Chondrocyte (in vitro differentiated cells): ENCODE measurements at regions not wholly inside any gene's neighbourhood (a gene's known extent, or its start where the extent isn't known, plus 50 kb on each side); places are given as distances from the start of the nearest gene placed in this dataset.
A peak's percentile ranks its signal among the peaks of the same experiment; 100 is the strongest.

Source experiments
- DNase-seq: peaks from one replicate; pipeline ENCODE4 v3.0.0; 2021; ENCODE audit warnings: mixed read lengths, low spot score
- H3K27ac Mint-ChIP-seq: one replicate; pipeline ENCODE4 v1.8.0; 2021; ENCODE audit warnings: mild to moderate bottlenecking, moderate library complexity, mixed read lengths; ENCODE audit not compliant: unreplicated experiment
- H3K27me3 Mint-ChIP-seq: 2 replicates; pipeline ENCODE4 v1.8.0; 2021; ENCODE audit warnings: low read depth, mixed read lengths
- H3K36me3 Mint-ChIP-seq: 2 replicates; pipeline ENCODE4 v1.8.0; 2021; ENCODE audit warnings: low read depth, mixed read lengths
- H3K4me1 Mint-ChIP-seq: 2 replicates; pipeline ENCODE4 v1.8.0; 2021; ENCODE audit warnings: low read depth, mild to moderate bottlenecking, mixed read lengths
- H3K4me3 Mint-ChIP-seq: one replicate; pipeline ENCODE4 v1.8.0; 2021; ENCODE audit warnings: mild to moderate bottlenecking, moderate library complexity, mixed read lengths; ENCODE audit not compliant: unreplicated experiment
- H3K9me3 Mint-ChIP-seq: 2 replicates; pipeline ENCODE4 v1.8.0; 2021; ENCODE audit warnings: low read depth, mixed read lengths
- TF ChIP-seq, protein P1 (sequence below): fragments of 200-600 bp; sonication (generic); IDR thresholded peaks from 2 replicates; pipeline ENCODE4 v1.5.0; 2021; ENCODE audit warnings: antibody characterized with exemption, mild to moderate bottlenecking, moderate library complexity

DNA sequence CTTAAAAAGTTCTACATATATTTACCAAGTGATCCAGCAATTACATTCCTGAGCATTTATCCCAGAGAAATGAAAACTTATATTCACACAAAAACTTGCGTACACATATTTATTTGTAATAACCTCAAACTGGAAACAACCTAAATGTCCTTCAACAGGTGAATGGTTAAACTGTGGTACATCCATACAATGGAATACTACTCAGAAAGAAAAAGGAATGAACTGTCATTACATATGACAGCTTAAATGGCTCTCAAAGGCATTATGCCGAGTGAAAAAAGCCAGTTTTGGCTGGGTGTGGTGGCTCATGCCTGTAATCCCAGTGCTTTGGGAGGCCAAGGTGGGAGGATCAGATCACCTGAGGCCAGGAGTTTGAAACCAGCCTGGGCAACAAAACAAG is 79.1 kb upstream of the DYNC1I2 start:
- no peak overlapping the region for H3K27ac Mint-ChIP-seq
- H3K4me1 Mint-ChIP-seq: no peaks in the 10 kb centered on the region
- peaks cover 3% of the 10 kb centered on the region for H3K9me3 Mint-ChIP-seq
- no peak for DNase-seq
- no peaks in the 10 kb centered on the region for H3K36me3 Mint-ChIP-seq
- H3K27me3 Mint-ChIP-seq: no peaks in the 10 kb centered on the region
- H3K4me3 Mint-ChIP-seq: no peak overlapping the region
- TF ChIP-seq, protein P1, sequence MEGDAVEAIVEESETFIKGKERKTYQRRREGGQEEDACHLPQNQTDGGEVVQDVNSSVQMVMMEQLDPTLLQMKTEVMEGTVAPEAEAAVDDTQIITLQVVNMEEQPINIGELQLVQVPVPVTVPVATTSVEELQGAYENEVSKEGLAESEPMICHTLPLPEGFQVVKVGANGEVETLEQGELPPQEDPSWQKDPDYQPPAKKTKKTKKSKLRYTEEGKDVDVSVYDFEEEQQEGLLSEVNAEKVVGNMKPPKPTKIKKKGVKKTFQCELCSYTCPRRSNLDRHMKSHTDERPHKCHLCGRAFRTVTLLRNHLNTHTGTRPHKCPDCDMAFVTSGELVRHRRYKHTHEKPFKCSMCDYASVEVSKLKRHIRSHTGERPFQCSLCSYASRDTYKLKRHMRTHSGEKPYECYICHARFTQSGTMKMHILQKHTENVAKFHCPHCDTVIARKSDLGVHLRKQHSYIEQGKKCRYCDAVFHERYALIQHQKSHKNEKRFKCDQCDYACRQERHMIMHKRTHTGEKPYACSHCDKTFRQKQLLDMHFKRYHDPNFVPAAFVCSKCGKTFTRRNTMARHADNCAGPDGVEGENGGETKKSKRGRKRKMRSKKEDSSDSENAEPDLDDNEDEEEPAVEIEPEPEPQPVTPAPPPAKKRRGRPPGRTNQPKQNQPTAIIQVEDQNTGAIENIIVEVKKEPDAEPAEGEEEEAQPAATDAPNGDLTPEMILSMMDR: no peak

DNA sequence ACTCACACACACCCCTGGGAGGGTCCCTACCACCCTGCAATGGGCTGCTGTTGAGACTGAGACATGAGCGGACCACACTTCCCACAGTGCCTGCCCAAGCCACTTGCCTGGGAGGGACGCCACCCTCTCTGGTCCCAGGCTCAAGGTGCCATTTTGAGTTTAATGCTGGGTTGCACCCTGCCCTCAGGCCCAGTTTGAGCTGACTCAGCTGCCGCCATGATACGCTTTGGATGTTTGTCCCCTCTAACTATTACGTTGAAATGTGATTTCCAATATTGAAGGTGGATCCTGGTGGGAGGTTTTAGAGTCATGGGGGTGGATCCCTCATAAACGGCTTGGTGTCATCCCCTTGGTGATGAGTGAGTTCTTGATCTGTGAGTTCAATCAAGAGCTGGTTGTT is 76.4 kb upstream of the DYNC1I2 start:
- Mint-ChIP-seq H3K27ac (no peak overlapping the region), H3K4me1 (peaks cover 13% of the 10 kb centered on the region), H3K9me3 (peaks cover 7% of the 10 kb centered on the region), H3K4me3 (no peak overlapping the region), H3K27me3 (no peaks in the 10 kb centered on the region), H3K36me3 (no peaks in the 10 kb centered on the region)
- TF ChIP-seq, protein P1: no peak
- no peak for DNase-seq

DNA sequence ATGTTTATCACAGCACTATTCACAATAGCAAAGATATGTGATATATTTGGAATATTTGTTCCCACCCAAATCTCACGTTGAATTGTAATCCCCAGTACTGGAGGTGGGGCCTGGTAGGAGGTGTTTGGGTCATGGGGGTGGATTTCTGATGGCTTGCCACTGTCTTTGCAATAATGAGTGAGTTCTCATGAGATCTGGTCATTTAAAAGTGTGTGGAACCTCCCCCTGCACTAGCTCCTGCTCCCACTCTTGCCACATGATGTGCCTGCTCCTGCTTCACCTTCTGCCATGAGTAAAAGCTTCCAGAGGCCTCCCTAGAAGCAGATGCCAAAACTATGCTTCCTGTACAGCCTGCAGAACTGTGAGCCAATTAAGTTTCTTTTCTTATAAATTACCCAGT is 72.2 kb upstream of the DYNC1I2 start:
- Mint-ChIP-seq H3K9me3 (peaks cover 7% of the 10 kb centered on the region), H3K4me1 (peaks cover 13% of the 10 kb centered on the region), H3K4me3 (no peak overlapping the region), H3K36me3 (no peaks in the 10 kb centered on the region), H3K27me3 (no peaks in the 10 kb centered on the region), H3K27ac (peak overlapping the region; percentile 80)
- DNase-seq: no peak
- TF ChIP-seq, protein P1: no peak

DNA sequence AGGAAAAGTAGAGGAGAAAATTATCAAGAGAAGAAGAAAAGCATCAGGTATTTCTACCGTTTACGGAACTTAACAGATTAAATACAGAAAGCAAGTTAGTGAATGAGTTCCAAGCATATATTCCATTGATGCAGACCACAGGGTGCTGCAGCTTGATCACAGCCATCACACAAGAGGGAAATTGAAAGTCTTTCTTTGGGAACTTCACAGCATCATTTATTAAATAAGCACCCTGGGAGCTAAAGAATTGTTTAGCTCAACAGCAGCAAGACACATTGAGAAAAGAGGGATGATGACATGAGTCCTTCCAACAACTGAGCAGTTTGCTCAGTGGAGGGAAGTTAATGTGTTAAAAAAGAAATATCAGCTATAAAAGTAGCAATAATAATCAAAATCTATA is 69.3 kb upstream of the DYNC1I2 start:
- no peak overlapping the region for H3K27ac Mint-ChIP-seq
- no peaks in the 10 kb centered on the region for H3K36me3 Mint-ChIP-seq
- H3K9me3 Mint-ChIP-seq: peaks cover 4% of the 10 kb centered on the region
- H3K4me3 Mint-ChIP-seq: no peak overlapping the region
- TF ChIP-seq, protein P1: no peak
- DNase-seq: no peak
- H3K4me1 Mint-ChIP-seq: peaks cover 13% of the 10 kb centered on the region
- H3K27me3 Mint-ChIP-seq: no peaks in the 10 kb centered on the region

DNA sequence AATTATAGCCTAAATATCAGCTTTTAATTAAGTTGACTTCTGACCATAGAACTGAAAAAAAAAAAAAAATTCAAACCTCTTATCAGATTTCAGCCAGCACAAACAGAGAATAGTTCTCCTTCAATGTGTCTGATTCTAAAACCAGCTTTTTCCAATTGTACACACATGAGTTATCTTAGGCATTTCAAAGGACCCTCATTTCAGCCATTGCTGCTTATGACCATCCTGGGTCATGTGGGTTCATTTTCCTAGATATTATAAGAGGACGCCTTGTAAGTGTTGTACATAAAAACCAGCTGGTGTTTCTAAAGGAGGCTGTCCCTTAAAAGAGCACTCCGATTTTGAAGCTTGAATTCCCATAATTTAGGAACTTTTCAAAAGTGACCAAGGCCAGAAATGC is 62.3 kb upstream of the DYNC1I2 start:
- Mint-ChIP-seq H3K27ac (no peak overlapping the region), H3K4me3 (no peak overlapping the region), H3K36me3 (no peaks in the 10 kb centered on the region), H3K4me1 (peaks cover 21% of the 10 kb centered on the region), H3K27me3 (no peaks in the 10 kb centered on the region), H3K9me3 (no peaks in the 10 kb centered on the region)
- DNase-seq: no peak
- TF ChIP-seq, protein P1: no peak
